Osteocyte (in vitro differentiated cells): ENCODE measurements at regions not wholly inside any gene's neighbourhood (a gene's known extent, or its start where the extent isn't known, plus 50 kb on each side); places are given as distances from the start of the nearest gene placed in this dataset.

Source experiments
- DNase-seq: peaks from one replicate; pipeline ENCODE4 v3.0.0; 2021; ENCODE audit warnings: mixed read lengths; ENCODE audit not compliant: unreplicated experiment; ENCODE audit errors: extremely low spot score
- H3K27ac Mint-ChIP-seq: one replicate; pipeline ENCODE4 v1.8.0; 2021; ENCODE audit warnings: mild to moderate bottlenecking, mixed read lengths; ENCODE audit not compliant: unreplicated experiment
- H3K27me3 Mint-ChIP-seq: one replicate; pipeline ENCODE4 v1.8.0; 2021; ENCODE audit warnings: mixed read lengths; ENCODE audit not compliant: unreplicated experiment
- H3K36me3 Mint-ChIP-seq: one replicate; pipeline ENCODE4 v1.8.0; 2021; ENCODE audit warnings: mixed read lengths; ENCODE audit not compliant: unreplicated experiment
- H3K4me1 Mint-ChIP-seq: one replicate; pipeline ENCODE4 v1.8.0; 2021; ENCODE audit warnings: mixed read lengths; ENCODE audit not compliant: unreplicated experiment
- H3K4me3 Mint-ChIP-seq: one replicate; pipeline ENCODE4 v1.8.0; 2021; ENCODE audit warnings: mild to moderate bottlenecking, moderate library complexity, mixed read lengths; ENCODE audit not compliant: unreplicated experiment
- H3K9me3 Mint-ChIP-seq: one replicate; pipeline ENCODE4 v1.8.0; 2021; ENCODE audit warnings: mixed read lengths; ENCODE audit not compliant: unreplicated experiment
- TF ChIP-seq, protein P1 (sequence below): fragments of 200-600 bp; sonication (generic); IDR thresholded peaks from 2 replicates; pipeline ENCODE4 v1.5.0; 2021; ENCODE audit warnings: antibody characterized with exemption, mild to moderate bottlenecking, moderate library complexity

DNA sequence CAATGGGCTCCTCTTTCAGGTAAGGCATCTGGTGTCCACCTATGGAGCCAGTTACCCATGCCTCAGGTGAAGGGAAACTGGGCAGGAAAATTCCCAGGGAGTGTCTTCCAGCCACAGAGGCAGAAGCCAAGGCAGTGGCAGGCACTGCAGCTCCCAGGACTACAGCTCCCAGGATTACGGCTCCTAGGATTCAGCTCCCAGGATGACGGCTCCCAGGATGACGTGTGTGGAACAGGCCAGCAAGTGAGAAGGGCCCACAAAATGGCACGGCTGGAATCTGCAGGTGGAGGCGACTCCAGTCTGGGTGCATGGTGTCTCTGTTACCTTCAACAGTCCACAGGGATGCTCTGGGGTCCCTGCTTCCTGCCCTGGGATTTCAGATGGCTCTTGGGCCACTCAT lies 92.1 kb downstream of the PTGR3 start:
- Mint-ChIP-seq H3K4me3 (no peak overlapping the region), H3K4me1 (no peaks in the 10 kb centered on the region), H3K27ac (no peak overlapping the region), H3K36me3 (no peaks in the 10 kb centered on the region), H3K9me3 (no peaks in the 10 kb centered on the region), H3K27me3 (peaks cover 6% of the 10 kb centered on the region)
- TF ChIP-seq, protein P1, sequence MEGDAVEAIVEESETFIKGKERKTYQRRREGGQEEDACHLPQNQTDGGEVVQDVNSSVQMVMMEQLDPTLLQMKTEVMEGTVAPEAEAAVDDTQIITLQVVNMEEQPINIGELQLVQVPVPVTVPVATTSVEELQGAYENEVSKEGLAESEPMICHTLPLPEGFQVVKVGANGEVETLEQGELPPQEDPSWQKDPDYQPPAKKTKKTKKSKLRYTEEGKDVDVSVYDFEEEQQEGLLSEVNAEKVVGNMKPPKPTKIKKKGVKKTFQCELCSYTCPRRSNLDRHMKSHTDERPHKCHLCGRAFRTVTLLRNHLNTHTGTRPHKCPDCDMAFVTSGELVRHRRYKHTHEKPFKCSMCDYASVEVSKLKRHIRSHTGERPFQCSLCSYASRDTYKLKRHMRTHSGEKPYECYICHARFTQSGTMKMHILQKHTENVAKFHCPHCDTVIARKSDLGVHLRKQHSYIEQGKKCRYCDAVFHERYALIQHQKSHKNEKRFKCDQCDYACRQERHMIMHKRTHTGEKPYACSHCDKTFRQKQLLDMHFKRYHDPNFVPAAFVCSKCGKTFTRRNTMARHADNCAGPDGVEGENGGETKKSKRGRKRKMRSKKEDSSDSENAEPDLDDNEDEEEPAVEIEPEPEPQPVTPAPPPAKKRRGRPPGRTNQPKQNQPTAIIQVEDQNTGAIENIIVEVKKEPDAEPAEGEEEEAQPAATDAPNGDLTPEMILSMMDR: no peak
- peak; percentile 70 for DNase-seq

DNA sequence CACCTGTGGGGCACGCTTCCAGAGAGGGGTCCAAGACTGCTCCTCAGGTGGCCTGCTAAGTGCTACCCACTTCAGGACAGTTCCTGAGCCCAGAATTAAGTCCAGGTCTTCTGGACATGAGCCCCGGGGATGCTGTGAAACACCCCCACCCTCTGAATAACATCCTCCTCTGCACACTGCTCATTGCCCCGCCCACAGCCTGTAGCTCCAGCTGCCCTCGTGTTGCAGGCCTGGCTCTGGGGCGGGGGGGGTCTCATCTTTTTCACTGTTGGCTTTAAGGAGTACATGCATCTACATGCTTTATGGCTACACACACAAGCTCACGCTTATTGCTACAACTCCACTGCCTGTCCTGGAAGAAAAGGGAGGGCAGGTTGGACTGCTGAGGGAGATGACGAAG lies 92.8 kb downstream of the PTGR3 start:
- H3K4me3 Mint-ChIP-seq: no peak overlapping the region
- no peaks in the 10 kb centered on the region for H3K36me3 Mint-ChIP-seq
- H3K4me1 Mint-ChIP-seq: no peaks in the 10 kb centered on the region
- DNase-seq: peak; percentile 46
- H3K27me3 Mint-ChIP-seq: peaks cover 3% of the 10 kb centered on the region
- H3K27ac Mint-ChIP-seq: no peak overlapping the region
- TF ChIP-seq, protein P1: no peak
- no peaks in the 10 kb centered on the region for H3K9me3 Mint-ChIP-seq

DNA sequence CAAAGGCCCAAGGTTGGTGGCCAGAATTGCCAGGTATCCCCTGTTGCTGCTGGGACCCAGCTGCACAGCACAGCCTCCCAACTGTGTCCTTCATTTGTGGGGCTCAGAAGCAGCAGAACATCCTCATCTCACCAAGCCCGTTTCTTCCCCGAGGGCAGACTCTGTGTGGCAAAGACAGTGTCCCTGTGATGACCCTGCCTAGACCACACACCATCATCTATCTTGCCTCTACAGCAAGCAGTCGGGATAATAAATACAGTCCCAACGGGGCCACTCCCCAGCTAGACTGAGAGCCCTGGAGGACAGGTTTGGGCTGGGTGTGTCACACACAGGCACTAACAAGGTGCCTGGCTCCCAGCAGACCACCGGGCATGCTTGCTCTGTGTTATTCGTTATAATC lies 93.4 kb downstream of the PTGR3 start:
- H3K27me3 Mint-ChIP-seq: peaks cover 3% of the 10 kb centered on the region
- H3K9me3 Mint-ChIP-seq: no peaks in the 10 kb centered on the region
- no peak overlapping the region for H3K4me3 Mint-ChIP-seq
- H3K4me1 Mint-ChIP-seq: no peaks in the 10 kb centered on the region
- TF ChIP-seq, protein P1: no peak
- no peak overlapping the region for H3K27ac Mint-ChIP-seq
- no peaks in the 10 kb centered on the region for H3K36me3 Mint-ChIP-seq
- peak; percentile 53 for DNase-seq
